MM.1S (cell line): ENCODE measurements at regions not wholly inside any gene's neighbourhood (a gene's known extent, or its start where the extent isn't known, plus 50 kb on each side); places are given as distances from the start of the nearest gene placed in this dataset.

Experiments used
- DNase-seq: peaks from one replicate; pipeline ENCODE4 v3.0.0-alpha.2; 2015
- H2AFZ ChIP-seq: fragments of 300-600 bp; sonication (generic); 2 replicates; pipeline ENCODE4 v1.6.0; 2016; ENCODE audit warnings: antibody characterized with exemption, low read length
- H3F3A ChIP-seq: fragments of 300-600 bp; sonication (generic); 2 replicates; pipeline ENCODE4 v1.6.1; 2016; ENCODE audit warnings: mild to moderate bottlenecking, antibody characterized with exemption, low read length, moderate library complexity, mixed read lengths; ENCODE audit not compliant: insufficient read depth
- H3K27ac ChIP-seq: fragments of 300-600 bp; sonication (generic); 2 replicates; pipeline ENCODE4 v1.5.1; 2016; ENCODE audit warnings: mild to moderate bottlenecking, low read length
- H3K27me3 ChIP-seq: fragments of 300-600 bp; sonication (generic); replicated peaks from 2 replicates; pipeline ENCODE4 v1.6.0; 2016; ENCODE audit warnings: low read length; ENCODE audit not compliant: insufficient read depth
- H3K36me3 ChIP-seq: fragments of 300-600 bp; sonication (generic); replicated peaks from 2 replicates; pipeline ENCODE4 v1.6.1; 2016; ENCODE audit warnings: mild to moderate bottlenecking, low read length, mixed read lengths; ENCODE audit not compliant: insufficient read depth
- H3K4me1 ChIP-seq: fragments of 300-600 bp; sonication (generic); 2 replicates; pipeline ENCODE4 v1.6.1; 2016; ENCODE audit warnings: low read length, mixed read lengths
- H3K4me2 ChIP-seq: fragments of 300-600 bp; sonication (generic); 2 replicates; pipeline ENCODE4 v1.6.0; 2016; ENCODE audit warnings: low read depth, low read length
- H3K4me3 ChIP-seq: fragments of 300-600 bp; sonication (generic); 2 replicates; pipeline ENCODE4 v1.5.1; 2016; ENCODE audit warnings: low read length, mixed read lengths
- H3K79me2 ChIP-seq: fragments of 300-600 bp; sonication (generic); 2 replicates; pipeline ENCODE4 v1.6.1; 2016; ENCODE audit warnings: mixed run types, low read length, mixed read lengths
- H3K9ac ChIP-seq: fragments of 300-600 bp; sonication (generic); 2 replicates; pipeline ENCODE4 v1.6.1; 2016; ENCODE audit warnings: low read length, mixed read lengths
- H3K9me2 ChIP-seq: fragments of 300-600 bp; sonication (generic); replicated peaks from 2 replicates; pipeline ENCODE4 v1.6.1; 2016; ENCODE audit warnings: mild to moderate bottlenecking, low read length, mixed read lengths; ENCODE audit not compliant: insufficient read depth
- H3K9me3 ChIP-seq: fragments of 300-600 bp; sonication (generic); replicated peaks from 2 replicates; pipeline ENCODE4 v1.6.1; 2016; ENCODE audit warnings: mild to moderate bottlenecking, low read length, mixed read lengths; ENCODE audit not compliant: insufficient read depth
- H4K20me1 ChIP-seq: fragments of 300-600 bp; sonication (generic); 2 replicates; pipeline ENCODE4 v1.6.1; 2016; ENCODE audit warnings: mild to moderate bottlenecking, low read length, moderate library complexity, mixed read lengths; ENCODE audit not compliant: insufficient read depth
- EZH2 ChIP-seq: fragments of 300-600 bp; sonication (generic); optimal IDR thresholded peaks from 2 replicates; pipeline ENCODE3; 2017; ENCODE audit warnings: low read depth, mild to moderate bottlenecking, antibody characterized with exemption, low read length, mixed read lengths
- EZH2phosphoT487 ChIP-seq: fragments of 300-600 bp; sonication (generic); IDR thresholded peaks from 2 replicates; pipeline ENCODE4 v1.6.1; 2018; ENCODE audit warnings: antibody characterized with exemption, low read length
- TF ChIP-seq, protein P1 (sequence below): fragments of 300-600 bp; sonication (generic); IDR thresholded peaks from 2 replicates; pipeline ENCODE4 v1.5.1; 2016; ENCODE audit warnings: antibody characterized with exemption, low read length, mixed read lengths

DNA sequence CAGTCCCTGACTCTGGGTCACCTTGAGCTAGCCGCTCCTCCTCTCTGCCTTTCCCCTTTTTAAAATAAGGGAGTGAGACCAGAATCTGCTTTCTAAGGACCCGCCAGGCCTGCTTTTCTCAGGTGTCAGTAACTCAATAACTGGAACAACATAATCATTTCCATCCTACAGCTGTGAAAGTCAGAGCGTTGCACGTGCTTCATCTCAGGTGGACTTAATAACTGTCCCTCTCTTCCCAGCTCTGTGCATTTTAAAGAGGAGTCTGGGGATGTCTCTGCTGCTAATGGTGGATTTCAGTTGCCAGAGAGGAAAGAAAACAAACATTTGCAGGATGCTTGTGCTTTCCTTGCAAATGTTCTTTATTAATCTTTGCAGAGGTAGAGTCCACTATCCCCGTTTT lies 93.7 kb downstream of the PCDH1 start:
- Histone ChIP-seq H3K36me3 (no peaks in the 10 kb centered on the region), H3K79me2 (no peaks in the 10 kb centered on the region), H3K27me3 (no peaks in the 10 kb centered on the region), H3F3A (no peaks in the 10 kb centered on the region), H2AFZ (no peak overlapping the region), H3K4me2 (no peak overlapping the region), H3K9me2 (no peaks in the 10 kb centered on the region), H3K4me3 (no peak overlapping the region), H4K20me1 (no peaks in the 10 kb centered on the region), H3K4me1 (no peaks in the 10 kb centered on the region), H3K27ac (no peak overlapping the region), H3K9ac (no peak overlapping the region), H3K9me3 (no peaks in the 10 kb centered on the region)
- TF ChIP-seq, protein P1, sequence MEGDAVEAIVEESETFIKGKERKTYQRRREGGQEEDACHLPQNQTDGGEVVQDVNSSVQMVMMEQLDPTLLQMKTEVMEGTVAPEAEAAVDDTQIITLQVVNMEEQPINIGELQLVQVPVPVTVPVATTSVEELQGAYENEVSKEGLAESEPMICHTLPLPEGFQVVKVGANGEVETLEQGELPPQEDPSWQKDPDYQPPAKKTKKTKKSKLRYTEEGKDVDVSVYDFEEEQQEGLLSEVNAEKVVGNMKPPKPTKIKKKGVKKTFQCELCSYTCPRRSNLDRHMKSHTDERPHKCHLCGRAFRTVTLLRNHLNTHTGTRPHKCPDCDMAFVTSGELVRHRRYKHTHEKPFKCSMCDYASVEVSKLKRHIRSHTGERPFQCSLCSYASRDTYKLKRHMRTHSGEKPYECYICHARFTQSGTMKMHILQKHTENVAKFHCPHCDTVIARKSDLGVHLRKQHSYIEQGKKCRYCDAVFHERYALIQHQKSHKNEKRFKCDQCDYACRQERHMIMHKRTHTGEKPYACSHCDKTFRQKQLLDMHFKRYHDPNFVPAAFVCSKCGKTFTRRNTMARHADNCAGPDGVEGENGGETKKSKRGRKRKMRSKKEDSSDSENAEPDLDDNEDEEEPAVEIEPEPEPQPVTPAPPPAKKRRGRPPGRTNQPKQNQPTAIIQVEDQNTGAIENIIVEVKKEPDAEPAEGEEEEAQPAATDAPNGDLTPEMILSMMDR: no peak
- no peak for TF ChIP-seq EZH2phosphoT487
- TF ChIP-seq EZH2: no peak
- DNase-seq: no peak

- H3K4me2 ChIP-seq: no peak overlapping the region
- no peaks in the 10 kb centered on the region for H3K9me3 ChIP-seq
- TF ChIP-seq, protein P1: no peak
- no peak for TF ChIP-seq EZH2
- TF ChIP-seq EZH2phosphoT487: no peak
- H3K27me3 ChIP-seq: no peaks in the 10 kb centered on the region
- no peaks in the 10 kb centered on the region for H4K20me1 ChIP-seq
- no peak overlapping the region for H3K27ac ChIP-seq
- H2AFZ ChIP-seq: no peak overlapping the region
- no peaks in the 10 kb centered on the region for H3K4me1 ChIP-seq
- no peaks in the 10 kb centered on the region for H3K36me3 ChIP-seq
- no peaks in the 10 kb centered on the region for H3F3A ChIP-seq
- DNase-seq: no peak
- H3K9ac ChIP-seq: no peak overlapping the region
- H3K9me2 ChIP-seq: no peaks in the 10 kb centered on the region
- no peak overlapping the region for H3K4me3 ChIP-seq
- no peaks in the 10 kb centered on the region for H3K79me2 ChIP-seq
These were observed 94.3 kb downstream of the PCDH1 start for GRCh38 chr5:141783947-141784296.

- Histone ChIP-seq H3K9ac (no peak overlapping the region), H3K4me2 (no peak overlapping the region), H3K36me3 (no peaks in the 10 kb centered on the region), H3K4me1 (no peaks in the 10 kb centered on the region), H3K27ac (no peak overlapping the region), H3F3A (no peaks in the 10 kb centered on the region), H3K9me2 (no peaks in the 10 kb centered on the region), H3K27me3 (no peaks in the 10 kb centered on the region), H3K79me2 (no peaks in the 10 kb centered on the region), H2AFZ (no peak overlapping the region), H3K9me3 (no peaks in the 10 kb centered on the region), H4K20me1 (no peaks in the 10 kb centered on the region), H3K4me3 (no peak overlapping the region)
- no peak for DNase-seq
- TF ChIP-seq, protein P1: no peak
- no peak for TF ChIP-seq EZH2
- TF ChIP-seq EZH2phosphoT487: no peak
These were observed 94.9 kb downstream of the PCDH1 start for GRCh38 chr5:141783005-141783946.
